Suprapubic skin (tissue), 4 donors: ENCODE measurements at regions not wholly inside any gene's neighbourhood (a gene's known extent, or its start where the extent isn't known, plus 50 kb on each side); places are given as distances from the start of the nearest gene placed in this dataset.

ENCODE experiments used
- CTCF ChIP-seq, 2 donors: fragments of 200-600 bp in 1 of 2; fragments of 450-650 bp in 1 of 2; sonication (generic) in 1 of 2; IDR thresholded peaks; one replicate each; pipeline ENCODE4 v1.5.1; 2016 to 2019; ENCODE audit warnings: antibody characterized with exemption in 2 of 2, mild to moderate bottlenecking in 1 of 2, moderate library complexity in 1 of 2
- EP300 ChIP-seq: sonication (generic); formaldehyde crosslinking; IDR thresholded peaks from one replicate; pipeline ENCODE4 v1.6.1; 2017; ENCODE audit warnings: antibody characterized with exemption
- POLR2A ChIP-seq, 2 donors: fragments of 450-650 bp; IDR thresholded peaks; one replicate each; pipeline ENCODE4 v1.6.1; 2017; ENCODE audit warnings: antibody characterized with exemption in 2 of 2, mild to moderate bottlenecking in 2 of 2, moderate library complexity in 2 of 2
- POLR2AphosphoS5 ChIP-seq, 3 donors: sonication (generic); formaldehyde crosslinking; IDR thresholded peaks; one replicate each; pipeline ENCODE4 v1.6.1; 2017; ENCODE audit warnings: antibody characterized with exemption in 3 of 3

DNA sequence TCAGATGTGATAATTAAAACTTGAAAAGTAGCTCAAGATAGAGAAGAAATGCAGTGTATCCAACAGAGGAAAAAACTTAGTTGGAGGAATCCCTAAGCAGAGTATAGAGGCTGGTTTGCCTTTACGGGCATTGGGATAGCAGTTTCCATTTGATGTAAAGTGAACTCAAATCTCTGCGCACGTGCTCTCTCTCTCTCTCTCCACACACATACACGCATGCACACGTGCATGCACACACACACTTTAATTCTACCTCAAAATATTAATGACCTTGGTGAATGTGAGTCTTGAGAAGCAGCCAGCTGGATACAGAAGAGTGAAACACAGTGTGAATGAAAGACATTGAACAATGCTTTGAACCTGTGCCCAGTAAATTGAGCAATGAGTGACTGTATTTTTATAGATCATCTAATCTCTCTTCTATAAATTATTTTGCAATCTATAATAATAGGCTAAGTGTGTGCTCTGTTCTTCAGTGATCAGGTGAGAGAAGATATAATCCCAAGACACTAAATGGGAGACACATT lies 247.7 kb upstream of the FAM83B start:
- no peak for TF ChIP-seq CTCF (IDR thresholded peaks at IDR 0.05)
- no peak for TF ChIP-seq POLR2A (IDR thresholded peaks at IDR 0.05)
- no peak for TF ChIP-seq EP300
- no peak for TF ChIP-seq POLR2AphosphoS5 (IDR thresholded peaks at IDR 0.05)
